Urinary bladder (tissue), 3 donors: ENCODE measurements at regions not wholly inside any gene's neighbourhood (a gene's known extent, or its start where the extent isn't known, plus 50 kb on each side); places are given as distances from the start of the nearest gene placed in this dataset.
A peak's percentile ranks its signal among the peaks of the same experiment; 100 is the strongest.

Source experiments
- DNase-seq: peaks from one replicate; pipeline ENCODE4 v3.0.0-alpha.2; 2015; ENCODE audit errors: extremely low spot score
- H3K27ac ChIP-seq: one replicate; pipeline ENCODE4 v1.5.1; 2013; ENCODE audit warnings: low read depth, mild to moderate bottlenecking, moderate library complexity
- H3K36me3 ChIP-seq: one replicate; pipeline ENCODE4 v1.6.1; 2013; ENCODE audit warnings: mild to moderate bottlenecking, moderate library complexity; ENCODE audit not compliant: insufficient read depth
- H3K4me1 ChIP-seq: one replicate; pipeline ENCODE4 v1.6.1; 2013; ENCODE audit warnings: mild to moderate bottlenecking, moderate library complexity; ENCODE audit not compliant: insufficient read depth
- H3K4me3 ChIP-seq: one replicate; pipeline ENCODE4 v1.5.1; 2013; ENCODE audit warnings: low read depth, low read length
- WGBS: extraction: QIAGEN DNeasy Blood & Tissue Kit; methylation state at CpG from one replicate; pipeline ENCODE4 v1.1.7; 2013; 5-methylcytosine and 5-hydroxymethylcytosine counted together
- donor health status: healthy with polysubstance abuse.
- donor health status: healthy.

GRCh38 chr12:14169281-14169680 is 187.9 kb upstream of the GRIN2B start:
- no peak for DNase-seq
- Histone ChIP-seq H3K4me3 (no peak overlapping the region), H3K4me1 (no peaks in the 10 kb centered on the region), H3K36me3 (no peaks in the 10 kb centered on the region), H3K27ac (no peak overlapping the region)
- 37% methylated on average over 3 of the region's 3 CpGs for WGBS

- no peaks in the 10 kb centered on the region for H3K36me3 ChIP-seq
These were observed 189.7 kb upstream of the GRIN2B start for GRCh38 chr12:14171106-14171505.

DNA sequence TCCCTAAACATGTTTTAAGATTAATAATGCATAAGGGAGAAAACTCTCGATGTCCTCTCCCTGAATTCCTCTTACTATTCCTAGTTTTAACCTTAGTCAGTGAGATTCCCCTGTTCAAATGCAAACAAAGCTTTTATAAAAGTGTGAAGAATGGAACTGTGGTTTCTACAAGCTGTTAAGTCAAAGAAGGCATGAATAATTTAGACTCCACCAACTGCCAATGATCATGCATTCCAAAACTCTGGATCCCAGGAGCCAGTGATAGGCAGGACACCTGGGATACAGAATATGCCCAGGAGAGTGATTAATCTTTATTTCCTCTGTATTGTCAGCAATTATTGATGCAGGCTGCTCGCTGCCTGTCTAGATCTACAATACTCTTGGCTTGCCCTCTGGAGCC is 190.3 kb upstream of the ATF7IP start:
- 77% methylated on average over 2 of the region's 2 CpGs for WGBS
- Histone ChIP-seq H3K4me1 (no peaks in the 10 kb centered on the region), H3K36me3 (no peaks in the 10 kb centered on the region), H3K4me3 (no peak overlapping the region), H3K27ac (no peak overlapping the region)
- DNase-seq = no peak

More at GRCh38 chr12:14171106-14171505, 189.7 kb upstream of the GRIN2B start:
- Histone ChIP-seq H3K4me1 (no peaks in the 10 kb centered on the region), H3K27ac (no peak overlapping the region), H3K4me3 (no peak overlapping the region)
- no peak for DNase-seq
- WGBS = 84% methylated on average over 3 of the region's 3 CpGs

GRCh38 chr12:14185427-14186192 is 179.9 kb upstream of the ATF7IP start:
- 44% methylated on average over 8 of the region's 8 CpGs for WGBS
- Histone ChIP-seq H3K36me3 (no peaks in the 10 kb centered on the region), H3K4me1 (no peaks in the 10 kb centered on the region), H3K4me3 (no peak overlapping the region), H3K27ac (no peak overlapping the region)
- DNase-seq = peak; percentile 7

DNA sequence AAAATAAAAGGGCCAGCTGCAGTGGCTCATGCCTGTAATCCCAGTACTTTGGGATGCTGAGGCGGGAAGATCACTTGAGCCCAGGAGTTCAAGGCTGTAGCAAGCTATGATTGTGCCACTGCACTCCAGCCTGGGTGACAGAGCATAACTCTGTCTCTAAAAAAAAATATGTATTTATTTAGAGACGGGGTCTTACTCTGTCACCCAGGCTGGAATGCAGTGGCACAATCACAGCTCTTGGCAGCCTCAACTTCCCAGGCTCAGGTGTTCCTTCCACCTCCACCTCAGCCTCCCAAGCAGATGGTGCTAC is 179.3 kb upstream of the ATF7IP start:
- DNase-seq = no peak
- 17% methylated on average over 2 of the region's 2 CpGs for WGBS
- H3K4me1 ChIP-seq = no peaks in the 10 kb centered on the region

DNA sequence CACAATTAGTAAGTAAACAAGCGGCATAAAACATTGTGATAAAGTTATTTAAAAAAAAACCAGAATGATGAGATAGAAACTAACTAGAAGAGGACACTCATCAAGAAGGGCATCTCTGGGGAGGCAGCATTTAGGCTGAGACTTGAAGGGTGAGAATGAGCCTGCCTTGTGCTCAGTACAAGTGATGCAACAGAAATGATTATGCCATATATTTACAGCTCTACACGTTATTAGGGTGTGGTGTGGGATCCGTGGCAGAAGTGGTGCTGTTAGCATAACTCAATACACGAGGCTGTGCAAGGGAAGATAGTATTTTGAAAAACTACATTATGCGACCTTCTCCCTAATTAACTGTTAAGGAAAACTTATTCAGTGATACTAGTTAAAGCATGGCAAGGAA is 178.5 kb upstream of the ATF7IP start:
- H3K4me1 ChIP-seq = no peaks in the 10 kb centered on the region
- no peaks in the 10 kb centered on the region for H3K36me3 ChIP-seq
- no peak overlapping the region for H3K27ac ChIP-seq
- WGBS = 72% methylated on average over 5 of the region's 5 CpGs
- no peak overlapping the region for H3K4me3 ChIP-seq
- no peak for DNase-seq

More for the DNA sequence above, 179.3 kb upstream of the ATF7IP start:
- Histone ChIP-seq H3K36me3 (no peaks in the 10 kb centered on the region), H3K4me3 (no peak overlapping the region), H3K27ac (no peak overlapping the region)

DNA sequence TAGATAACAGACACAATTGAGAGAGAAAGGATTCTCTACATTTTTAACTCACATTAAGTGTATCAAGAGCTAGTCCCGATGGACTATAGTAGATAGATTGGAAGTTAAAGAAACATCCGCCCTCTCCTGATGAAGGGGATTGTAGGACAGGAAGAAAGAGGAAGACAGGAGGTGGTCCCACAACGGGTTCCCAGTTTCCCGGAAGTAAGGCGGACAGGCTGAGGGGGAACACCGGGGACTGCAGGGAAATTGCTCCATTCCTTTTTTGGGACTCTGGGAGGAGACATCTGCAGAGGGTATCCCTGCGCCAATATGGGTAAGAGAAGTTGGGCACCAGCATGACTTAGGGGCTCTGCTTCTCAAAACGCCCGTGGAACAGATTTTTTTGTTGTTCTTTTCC is 177.5 kb upstream of the ATF7IP start:
- H3K27ac ChIP-seq = no peak overlapping the region
- 87% methylated on average over 9 of the region's 9 CpGs for WGBS

DNA sequence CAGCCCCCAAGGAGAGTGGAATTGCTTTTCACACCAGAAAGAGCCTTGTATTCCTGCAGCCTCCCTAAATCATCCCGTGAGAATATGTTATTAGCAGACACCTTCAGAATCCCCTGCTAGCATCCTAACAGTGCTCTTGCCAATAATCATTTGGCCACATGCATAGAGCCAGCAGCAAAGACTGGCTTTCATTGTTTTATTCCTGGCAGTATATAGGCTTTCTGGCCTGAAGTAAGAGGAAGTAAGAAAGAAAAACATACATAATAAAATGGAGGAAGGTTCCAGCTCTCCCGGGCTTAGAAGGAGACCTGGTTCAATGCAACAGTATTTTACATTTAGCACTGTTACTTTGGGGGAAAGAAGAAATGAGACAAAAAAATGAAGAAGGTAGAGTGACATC is 176.7 kb upstream of the ATF7IP start:
- DNase-seq = no peak
- WGBS = 28% methylated on average over 2 of the region's 2 CpGs

More for the DNA sequence above, 177.5 kb upstream of the ATF7IP start:
- no peak for DNase-seq
- H3K4me1 ChIP-seq = no peaks in the 10 kb centered on the region
- no peaks in the 10 kb centered on the region for H3K36me3 ChIP-seq
- H3K4me3 ChIP-seq = no peak overlapping the region

DNA sequence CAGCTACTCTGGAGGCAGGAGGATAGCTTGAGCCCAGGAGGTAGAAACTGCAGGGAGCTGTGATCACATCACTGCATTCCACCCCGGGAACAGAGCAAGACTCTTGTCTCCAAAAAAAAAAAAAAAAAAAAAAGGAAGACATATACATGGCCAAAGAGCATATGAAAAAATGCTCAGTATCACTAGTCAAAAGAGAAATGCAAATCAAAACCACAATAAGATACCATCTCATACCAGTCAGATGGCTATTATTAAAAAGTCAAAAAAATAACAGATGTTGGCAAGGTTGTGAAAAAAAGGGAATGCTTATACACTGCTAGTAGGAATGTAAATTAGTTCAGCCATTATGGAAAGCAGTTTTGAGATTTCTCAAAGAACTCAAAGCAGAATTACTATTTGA is 174.8 kb upstream of the ATF7IP start:
- Histone ChIP-seq H3K4me3 (no peak overlapping the region), H3K27ac (no peak overlapping the region), H3K36me3 (no peaks in the 10 kb centered on the region), H3K4me1 (no peaks in the 10 kb centered on the region)
- DNase-seq = no peak
- 79% methylated on average over 1 of the region's 1 CpG for WGBS

More for the DNA sequence above, 176.7 kb upstream of the ATF7IP start:
- Histone ChIP-seq H3K4me3 (no peak overlapping the region), H3K27ac (no peak overlapping the region), H3K36me3 (no peaks in the 10 kb centered on the region), H3K4me1 (no peaks in the 10 kb centered on the region)

- no peaks in the 10 kb centered on the region for H3K4me1 ChIP-seq
- H3K4me3 ChIP-seq = no peak overlapping the region
- H3K27ac ChIP-seq = no peak overlapping the region
- H3K36me3 ChIP-seq = no peaks in the 10 kb centered on the region
- no peak for DNase-seq
- WGBS = 89% methylated on average over 4 of the region's 4 CpGs
These were observed 173.9 kb upstream of the ATF7IP start for GRCh38 chr12:14191612-14192011.

GRCh38 chr12:14193639-14194038 is 171.8 kb upstream of the ATF7IP start:
- Histone ChIP-seq H3K27ac (no peak overlapping the region), H3K36me3 (no peaks in the 10 kb centered on the region), H3K4me1 (no peaks in the 10 kb centered on the region), H3K4me3 (no peak overlapping the region)
- no peak for DNase-seq
- 34% methylated on average over 10 of the region's 10 CpGs for WGBS

DNA sequence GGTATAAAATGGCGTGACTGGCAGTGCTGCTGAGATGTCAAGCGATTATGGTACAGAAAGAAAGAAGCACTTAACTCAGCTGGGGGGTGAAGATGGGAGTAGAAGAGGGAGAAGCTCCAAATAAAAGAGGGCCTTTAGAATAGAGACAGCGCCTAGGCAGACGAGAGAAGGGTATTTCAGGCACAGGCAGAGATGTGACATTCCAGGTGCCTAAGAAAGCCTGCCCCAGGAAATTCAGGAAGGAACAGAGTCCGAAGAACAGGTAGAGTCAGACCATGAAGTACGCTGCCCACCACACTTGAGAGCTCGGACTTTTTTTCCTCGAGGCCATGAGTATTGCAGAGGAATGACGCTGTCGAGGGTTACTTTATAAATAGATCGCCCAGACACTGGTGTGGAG is 170.9 kb upstream of the ATF7IP start:
- no peak overlapping the region for H3K4me3 ChIP-seq
- no peak overlapping the region for H3K27ac ChIP-seq
- WGBS = 90% methylated on average over 11 of the region's 11 CpGs
- H3K4me1 ChIP-seq = no peaks in the 10 kb centered on the region
- DNase-seq = no peak
- H3K36me3 ChIP-seq = no peaks in the 10 kb centered on the region

GRCh38 chr12:14199455-14200198 is 165.9 kb upstream of the ATF7IP start:
- H3K36me3 ChIP-seq = no peaks in the 10 kb centered on the region
- H3K4me3 ChIP-seq = no peak overlapping the region
- WGBS = 78% methylated on average over 4 of the region's 4 CpGs
- DNase-seq = no peak
- H3K4me1 ChIP-seq = no peaks in the 10 kb centered on the region
- no peak overlapping the region for H3K27ac ChIP-seq

DNA sequence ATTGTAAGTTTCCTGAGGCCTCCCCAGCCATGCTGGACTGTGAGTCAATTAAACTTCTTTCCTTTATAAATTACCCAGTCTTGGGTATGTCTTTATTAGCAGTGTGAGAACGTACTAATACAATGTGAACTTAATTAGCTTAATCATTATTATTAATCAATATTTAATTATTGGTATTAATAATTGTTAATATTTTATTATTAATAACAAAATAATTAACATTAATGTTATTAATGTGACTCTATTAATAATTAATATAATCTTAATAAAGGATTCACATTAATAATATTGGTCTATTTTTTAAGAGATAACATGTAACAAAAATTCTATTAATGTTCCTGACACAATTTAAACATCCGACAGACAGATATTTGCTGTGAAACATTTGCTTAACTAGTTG is 164.9 kb upstream of the ATF7IP start:
- Histone ChIP-seq H3K36me3 (no peaks in the 10 kb centered on the region), H3K27ac (no peak overlapping the region), H3K4me3 (no peak overlapping the region), H3K4me1 (no peaks in the 10 kb centered on the region)
- no peak for DNase-seq
- WGBS = 90% methylated on average over 2 of the region's 2 CpGs
